Activated CD4-positive, alpha-beta T cell treated with anti-CD3 and anti-CD28 coated beads, Interleukin-2, amount 50 U/mL, for 48 hours (primary cell): ENCODE measurements at regions not wholly inside any gene's neighbourhood (a gene's known extent, or its start where the extent isn't known, plus 50 kb on each side); places are given as distances from the start of the nearest gene placed in this dataset.

ENCODE experiments used
- DNase-seq, 2 experiments: peaks; one replicate each; pipeline ENCODE4 v3.0.0-alpha.2; 2020

- DNase-seq, result no peak
Measured at GRCh38 chr14:53608369-53608768, 348.3 kb downstream of the BMP4 start.

- no peak for DNase-seq
Measured at GRCh38 chr14:53606203-53606602, 350.4 kb downstream of the BMP4 start.

GRCh38 chr14:53605562-53605961, 351.1 kb downstream of the BMP4 start:
- DNase-seq, result no peak

GRCh38 chr14:53603994-53604393, 352.6 kb downstream of the BMP4 start:
- DNase-seq, result no peak

- no peak for DNase-seq
Measured at GRCh38 chr14:53601409-53601808, 355.2 kb downstream of the BMP4 start.

GRCh38 chr14:53599221-53599945, 357.2 kb downstream of the BMP4 start:
- DNase-seq, result no peak

GRCh38 chr14:53596853-53597525, 359.6 kb downstream of the BMP4 start:
- DNase-seq, result no peak

GRCh38 chr14:53591816-53592215, 364.8 kb downstream of the BMP4 start:
- no peak for DNase-seq

- DNase-seq, result no peak
Measured at GRCh38 chr14:53581504-53581903, 375.1 kb downstream of the BMP4 start.

GRCh38 chr14:53571641-53572328, 384.8 kb downstream of the BMP4 start:
- DNase-seq, result no peak

GRCh38 chr14:53570411-53571387, 385.9 kb downstream of the BMP4 start:
- no peak for DNase-seq

- DNase-seq, result no peak
Measured at GRCh38 chr14:53569446-53569845, 387.2 kb downstream of the BMP4 start.

GRCh38 chr14:53567236-53567780, 389.3 kb downstream of the BMP4 start:
- DNase-seq, result no peak

- no peak for DNase-seq
Measured at GRCh38 chr14:53564870-53565269, 391.8 kb downstream of the BMP4 start.

GRCh38 chr14:53563628-53564027, 393.0 kb downstream of the BMP4 start:
- DNase-seq, result no peak

- DNase-seq, result no peak
Measured at GRCh38 chr14:53553221-53553620, 400.1 kb upstream of the DDHD1 start.

GRCh38 chr14:53551862-53552261, 398.7 kb upstream of the DDHD1 start:
- DNase-seq, result no peak

GRCh38 chr14:53550776-53551175, 397.7 kb upstream of the DDHD1 start:
- DNase-seq, result no peak

- DNase-seq, result no peak
Measured at GRCh38 chr14:53549956-53550355, 396.8 kb upstream of the DDHD1 start.

GRCh38 chr14:53547593-53547992, 394.5 kb upstream of the DDHD1 start:
- no peak for DNase-seq

GRCh38 chr14:53545217-53545616, 392.1 kb upstream of the DDHD1 start:
- DNase-seq, result no peak

GRCh38 chr14:53542732-53543131, 389.6 kb upstream of the DDHD1 start:
- DNase-seq, result no peak

GRCh38 chr14:53541411-53541810, 388.3 kb upstream of the DDHD1 start:
- DNase-seq, result no peak
